ENCODE measurements at regions not wholly inside any gene's neighbourhood (a gene's known extent, or its start where the extent isn't known, plus 50 kb on each side); places are given as distances from the start of the nearest gene placed in this dataset.

- no peak for TF ChIP-seq CTCF (conservative IDR thresholded peaks at IDR 0.05; ENCODE audit: low read depth, low read length)
- TF ChIP-seq USF2 (IDR thresholded peaks at IDR 0.05; ENCODE audit: low read depth, low read length) = no peak
- no peak for TF ChIP-seq RAD21 (IDR thresholded peaks at IDR 0.05; ENCODE audit: low read length)
- TF ChIP-seq SMC3 (IDR thresholded peaks at IDR 0.05; ENCODE audit: low read depth, low read length) = no peak
- no peak for TF ChIP-seq POLR2A (IDR thresholded peaks at IDR 0.05; ENCODE audit: low read depth, low read length)
- no peak for TF ChIP-seq MAFK (IDR thresholded peaks at IDR 0.05; ENCODE audit: low read depth, low read length)
- TF ChIP-seq MAZ (IDR thresholded peaks at IDR 0.05; ENCODE audit: borderline replicate concordance, low read depth, low read length) = no peak
Measured at GRCh38 chr14:71563492-71564153, 368.6 kb upstream of the RGS6 start.
